ENCODE measurements at regions not wholly inside any gene's neighbourhood (a gene's known extent, or its start where the extent isn't known, plus 50 kb on each side); places are given as distances from the start of the nearest gene placed in this dataset.

DNA sequence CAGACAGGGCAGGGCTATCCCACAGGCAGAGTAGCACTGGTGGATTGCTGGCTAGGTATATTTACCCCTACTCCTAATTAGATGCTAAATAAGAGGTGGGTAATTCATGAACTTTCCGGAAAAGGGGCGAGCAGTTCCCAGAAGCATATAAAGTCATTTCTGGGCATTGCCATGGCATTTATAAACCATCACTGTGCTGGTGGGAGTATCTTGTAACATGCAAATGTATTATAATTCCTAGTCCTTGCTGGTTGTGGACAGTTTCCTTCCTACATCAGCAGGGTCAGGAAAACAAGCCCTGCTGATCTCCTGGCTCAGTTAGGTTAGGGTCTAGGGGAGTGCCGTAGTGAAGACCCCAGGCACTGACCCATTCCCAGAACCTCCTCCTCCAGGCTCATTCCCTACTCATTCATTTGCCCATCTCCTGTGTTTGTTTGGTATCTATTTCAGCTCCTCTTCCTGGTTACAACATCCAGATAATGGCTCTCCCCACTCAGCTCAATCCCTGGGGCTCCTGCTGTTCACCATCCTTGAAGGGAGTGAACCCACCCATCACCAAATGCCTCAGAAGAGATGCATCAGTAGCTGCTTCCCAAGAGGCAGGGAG, 282.7 kb downstream of the SRBD1 start:
- TF ChIP-seq, protein P1, sequence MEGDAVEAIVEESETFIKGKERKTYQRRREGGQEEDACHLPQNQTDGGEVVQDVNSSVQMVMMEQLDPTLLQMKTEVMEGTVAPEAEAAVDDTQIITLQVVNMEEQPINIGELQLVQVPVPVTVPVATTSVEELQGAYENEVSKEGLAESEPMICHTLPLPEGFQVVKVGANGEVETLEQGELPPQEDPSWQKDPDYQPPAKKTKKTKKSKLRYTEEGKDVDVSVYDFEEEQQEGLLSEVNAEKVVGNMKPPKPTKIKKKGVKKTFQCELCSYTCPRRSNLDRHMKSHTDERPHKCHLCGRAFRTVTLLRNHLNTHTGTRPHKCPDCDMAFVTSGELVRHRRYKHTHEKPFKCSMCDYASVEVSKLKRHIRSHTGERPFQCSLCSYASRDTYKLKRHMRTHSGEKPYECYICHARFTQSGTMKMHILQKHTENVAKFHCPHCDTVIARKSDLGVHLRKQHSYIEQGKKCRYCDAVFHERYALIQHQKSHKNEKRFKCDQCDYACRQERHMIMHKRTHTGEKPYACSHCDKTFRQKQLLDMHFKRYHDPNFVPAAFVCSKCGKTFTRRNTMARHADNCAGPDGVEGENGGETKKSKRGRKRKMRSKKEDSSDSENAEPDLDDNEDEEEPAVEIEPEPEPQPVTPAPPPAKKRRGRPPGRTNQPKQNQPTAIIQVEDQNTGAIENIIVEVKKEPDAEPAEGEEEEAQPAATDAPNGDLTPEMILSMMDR (IDR thresholded peaks at IDR 0.05), result no peak
- TF ChIP-seq POLR2A (IDR thresholded peaks at IDR 0.05) (no peak), POLR2AphosphoS5 (IDR thresholded peaks at IDR 0.05) (no peak)

All from breast epithelium (tissue), 3 donors.